HG03139 (cell line): ENCODE measurements at regions not wholly inside any gene's neighbourhood (a gene's known extent, or its start where the extent isn't known, plus 50 kb on each side); places are given as distances from the start of the nearest gene placed in this dataset.

Experiments
- ATAC-seq: cut with Tn5 transposase; IDR thresholded peaks from one replicate; pipeline ENCODE4 v1.9.1; 2021; ENCODE audit not compliant: unreplicated experiment

- ATAC-seq, result no peak
Measured at GRCh38 chr11:29009426-29009825, 901.2 kb downstream of the METTL15 start.

DNA sequence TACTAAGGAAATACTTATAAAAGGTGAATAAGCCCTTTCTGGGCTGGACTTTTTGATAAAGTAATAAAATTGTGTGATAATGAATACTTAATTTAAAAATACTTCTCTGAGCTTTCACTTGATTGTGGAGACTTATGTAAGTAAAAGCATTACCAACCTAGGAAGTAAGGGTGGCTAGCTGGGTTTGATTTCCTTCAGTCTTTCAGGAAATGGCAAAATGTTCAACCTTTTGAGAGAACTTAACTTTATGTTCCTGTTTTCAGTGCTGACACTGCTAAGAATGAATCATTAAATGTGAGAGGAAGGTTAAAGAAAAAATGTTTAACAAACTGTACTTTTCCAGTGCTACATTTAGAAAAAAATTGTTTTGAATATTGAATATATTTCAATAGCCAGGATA lies 900.3 kb downstream of the METTL15 start:
- ATAC-seq, result no peak

DNA sequence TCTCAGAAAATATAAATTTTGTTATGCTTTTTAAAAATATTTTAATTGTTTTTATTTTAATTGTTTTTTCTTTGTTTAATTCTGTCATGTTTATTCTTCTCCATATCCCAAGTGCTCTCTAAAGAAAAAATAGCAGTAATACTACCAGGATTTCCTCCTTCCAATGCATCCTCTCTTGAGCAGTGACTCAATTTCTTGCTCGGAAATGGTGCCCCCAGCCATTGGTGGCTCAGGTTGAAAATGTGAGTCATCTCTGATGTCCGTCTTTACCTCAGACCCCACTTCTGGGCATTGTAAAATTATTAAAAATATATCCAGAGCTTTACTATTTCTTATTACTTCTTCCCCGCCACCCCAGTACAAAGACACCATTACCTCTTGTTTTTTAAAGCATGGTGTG lies 898.5 kb downstream of the METTL15 start:
- ATAC-seq, result no peak

GRCh38 chr11:29005401-29005980 lies 897.3 kb downstream of the METTL15 start:
- ATAC-seq, result no peak

DNA sequence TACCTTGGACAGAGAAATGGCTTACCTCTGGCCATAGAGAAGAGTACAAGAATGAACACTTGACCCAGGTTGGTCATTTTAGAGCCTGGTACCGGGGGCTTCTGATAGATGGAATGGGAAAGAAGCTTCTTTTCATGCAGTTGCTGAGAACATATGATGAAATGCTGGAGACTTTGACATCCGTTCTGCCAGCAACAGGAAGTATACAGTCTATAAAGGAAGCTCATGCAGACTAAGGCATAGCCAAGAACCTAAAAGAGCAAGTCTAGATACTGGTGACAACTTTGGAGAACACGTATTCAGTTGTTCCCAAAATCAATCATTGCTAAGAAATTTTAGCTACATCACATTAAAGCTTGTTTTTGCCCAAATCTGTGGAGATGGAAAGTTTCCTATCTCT lies 894.6 kb downstream of the METTL15 start:
- ATAC-seq, result no peak

GRCh38 chr11:28999620-29000019 lies 891.4 kb downstream of the METTL15 start:
- no peak for ATAC-seq

DNA sequence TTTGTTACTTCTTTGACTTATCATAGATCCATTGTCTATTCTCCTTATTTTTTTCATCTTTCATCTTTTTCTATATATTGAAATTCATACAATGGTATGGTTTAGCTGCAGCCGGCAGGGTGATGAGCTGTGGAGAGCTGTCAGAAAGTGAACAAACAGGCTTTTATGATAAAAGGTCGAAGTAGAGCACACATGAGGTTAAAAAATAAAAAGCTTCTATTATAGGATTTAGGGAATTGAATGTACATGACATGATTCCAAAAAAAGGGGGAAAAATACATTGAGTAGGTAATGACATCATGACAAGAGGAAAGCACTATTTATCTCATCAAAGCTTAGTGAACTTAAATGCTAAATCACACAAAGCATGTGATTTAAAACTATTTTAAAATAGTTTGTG lies 884.8 kb downstream of the METTL15 start:
- no peak for ATAC-seq

DNA sequence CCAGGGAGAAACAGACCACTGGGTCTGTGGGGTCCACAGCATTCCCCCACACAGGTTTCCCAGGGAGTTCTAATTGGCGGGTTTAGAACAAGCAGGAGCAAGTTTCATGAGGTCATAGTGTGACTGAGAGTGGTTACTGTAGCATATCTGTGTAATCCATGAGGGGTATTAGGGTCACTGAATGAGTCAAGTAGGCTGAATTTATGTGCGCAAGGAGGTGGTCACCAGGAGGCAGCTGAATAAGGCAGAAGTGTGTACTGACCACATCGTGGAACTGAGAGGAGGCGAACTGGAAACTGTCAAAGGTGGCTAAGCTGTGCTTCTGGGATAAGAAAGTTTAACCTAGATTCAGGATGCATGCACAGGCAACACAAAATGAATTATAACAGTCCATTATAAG lies 876.0 kb downstream of the METTL15 start:
- ATAC-seq, result no peak

DNA sequence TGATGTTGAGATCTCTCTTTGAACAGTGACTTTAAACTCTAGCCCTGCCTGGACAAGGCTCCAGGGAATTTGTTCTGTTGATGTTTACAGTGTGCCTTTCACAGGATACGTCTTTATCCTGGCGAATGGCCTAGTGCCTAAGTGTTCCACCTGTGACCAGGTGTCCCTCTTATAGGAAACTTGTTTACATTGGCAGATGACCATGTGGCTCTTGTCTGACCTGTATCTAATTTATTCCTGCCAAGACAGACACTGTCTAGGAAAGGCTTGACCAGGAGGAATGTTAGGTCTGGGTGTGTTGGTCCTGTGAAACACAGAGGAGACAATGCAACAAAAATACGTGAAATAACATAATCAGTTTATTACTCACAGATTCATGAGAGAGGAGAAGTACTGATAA lies 875.6 kb downstream of the METTL15 start:
- no peak for ATAC-seq

DNA sequence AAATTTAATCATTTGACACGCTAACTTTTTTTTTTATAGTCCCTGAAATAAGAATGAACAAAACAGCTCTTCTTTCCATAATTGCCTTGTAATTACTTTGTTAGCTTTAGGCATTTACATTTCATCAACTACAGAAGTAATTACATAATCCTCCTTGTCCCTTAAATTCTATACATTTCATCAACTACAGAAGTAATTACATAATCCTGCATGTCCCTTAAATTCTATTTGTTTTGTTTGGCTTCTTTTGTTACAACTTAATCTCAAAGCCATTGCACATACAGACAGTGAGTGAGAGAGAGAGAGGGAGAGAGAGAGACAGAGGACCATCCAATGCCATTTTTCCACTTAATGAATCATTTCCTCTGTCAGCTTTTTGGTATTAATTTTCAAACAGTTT lies 873.2 kb downstream of the METTL15 start:
- no peak for ATAC-seq

GRCh38 chr11:28976801-28977145 lies 868.6 kb downstream of the METTL15 start:
- no peak for ATAC-seq

- ATAC-seq, result no peak
Measured at GRCh38 chr11:28976012-28976800, 868.0 kb downstream of the METTL15 start.

DNA sequence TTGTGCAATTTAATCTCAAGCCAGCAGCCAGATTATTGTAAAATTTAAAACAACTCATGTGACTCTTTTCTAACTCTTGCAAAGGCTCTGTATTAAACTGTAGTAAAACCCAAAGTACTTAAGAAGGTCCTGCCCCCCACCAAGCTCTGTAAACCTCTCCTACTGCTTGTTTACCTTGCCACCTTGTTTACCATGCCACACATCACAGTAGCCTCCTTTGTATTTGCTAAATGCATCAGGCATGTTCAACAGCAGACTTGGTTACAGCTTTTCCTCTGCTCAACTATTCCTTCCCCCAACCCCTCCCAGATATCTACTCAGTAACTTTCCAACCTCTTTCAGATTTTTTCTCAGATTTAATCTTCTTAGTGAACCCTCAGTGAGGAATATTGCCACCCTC lies 861.6 kb downstream of the METTL15 start:
- no peak for ATAC-seq

GRCh38 chr11:28966951-28967350 lies 858.8 kb downstream of the METTL15 start:
- ATAC-seq, result no peak

DNA sequence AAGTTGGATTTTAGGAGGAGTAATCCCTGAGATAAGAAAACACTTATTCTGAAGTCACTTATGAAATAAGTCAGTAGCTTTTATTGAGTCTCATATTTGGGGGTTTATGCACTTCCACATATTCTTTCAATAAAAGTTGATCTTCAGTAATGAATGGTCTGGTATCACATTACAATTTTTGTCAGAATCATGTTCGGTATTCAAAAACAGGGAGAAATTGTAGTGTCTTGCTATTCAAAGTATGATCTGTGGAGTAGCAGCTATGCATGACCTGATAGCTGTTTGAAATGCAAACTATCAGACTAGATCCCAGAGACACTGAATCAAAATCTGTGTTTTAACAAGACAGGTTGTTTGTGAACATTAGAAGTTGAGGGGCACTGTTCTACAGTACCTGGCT lies 857.6 kb downstream of the METTL15 start:
- ATAC-seq, result no peak

GRCh38 chr11:28964811-28965210 lies 856.6 kb downstream of the METTL15 start:
- no peak for ATAC-seq

DNA sequence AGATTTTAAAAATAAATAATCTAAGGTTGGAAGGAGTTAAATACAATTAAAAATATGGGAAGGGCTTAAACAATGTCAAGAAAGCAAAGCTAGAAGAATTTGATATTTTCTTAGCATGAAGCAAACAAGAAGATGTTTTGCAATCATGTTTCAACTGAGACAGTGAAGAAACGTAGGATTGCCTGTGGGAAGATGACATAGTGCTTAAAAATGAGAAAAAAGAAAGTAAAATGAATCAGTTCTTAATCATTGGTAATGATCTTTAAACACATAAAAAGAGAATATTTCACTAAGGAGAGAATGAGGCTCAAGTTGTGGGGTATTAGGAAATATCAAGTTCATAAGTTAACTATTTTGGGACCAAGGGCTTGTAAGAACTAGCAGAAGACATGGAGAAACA lies 855.0 kb downstream of the METTL15 start:
- ATAC-seq, result no peak

DNA sequence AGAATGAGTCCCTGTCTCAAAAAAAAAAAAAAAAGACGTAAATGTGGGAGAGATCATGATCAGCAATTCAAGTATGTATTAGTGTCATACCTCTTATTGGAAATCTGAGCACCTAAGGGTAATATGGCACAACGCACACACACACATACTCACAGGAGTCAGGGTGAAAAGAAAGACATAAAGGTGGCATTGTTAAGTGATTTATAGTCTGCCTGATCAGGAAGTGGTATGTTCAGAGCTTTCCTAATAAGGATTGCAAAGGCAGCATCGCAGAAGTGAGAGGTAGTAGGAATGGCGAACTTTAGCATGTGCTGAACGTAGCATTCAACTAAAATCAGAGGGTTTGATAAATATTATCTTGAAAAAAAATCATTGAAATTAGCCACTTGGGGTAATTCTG lies 854.3 kb downstream of the METTL15 start:
- ATAC-seq, result no peak

- ATAC-seq, result no peak
Measured at GRCh38 chr11:28961726-28962125, 853.5 kb downstream of the METTL15 start.

DNA sequence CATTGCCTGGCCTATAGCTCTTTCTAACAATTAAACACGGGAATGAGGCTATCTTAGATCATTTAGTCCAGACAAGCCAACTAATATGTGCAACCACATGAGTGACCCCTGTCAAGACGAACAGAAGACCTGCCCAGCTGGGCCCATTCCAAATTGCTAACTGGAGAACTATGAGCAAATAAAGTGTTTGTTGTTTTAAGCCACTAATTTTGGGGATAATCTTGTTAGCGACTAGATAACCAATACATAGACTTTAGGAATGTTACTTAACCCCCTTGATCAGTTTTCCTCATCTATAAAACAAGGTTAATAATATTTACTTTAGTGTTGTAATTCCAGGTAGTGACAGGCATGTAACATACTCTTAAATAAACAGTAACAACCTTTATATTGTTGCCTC lies 848.3 kb downstream of the METTL15 start:
- no peak for ATAC-seq

GRCh38 chr11:28951191-28951590 lies 843.0 kb downstream of the METTL15 start:
- ATAC-seq, result no peak

GRCh38 chr11:28939381-28939780 lies 831.2 kb downstream of the METTL15 start:
- no peak for ATAC-seq

- ATAC-seq, result no peak
Measured at GRCh38 chr11:28938091-28938490, 829.9 kb downstream of the METTL15 start.
